Fibroblast of skin of left quadriceps (primary cell): ENCODE measurements at regions not wholly inside any gene's neighbourhood (a gene's known extent, or its start where the extent isn't known, plus 50 kb on each side); places are given as distances from the start of the nearest gene placed in this dataset.

Source experiments
- DNase-seq, 2 experiments: peaks; one replicate each; pipeline ENCODE4 v3.0.0-alpha.2; 2013; ENCODE audit warnings: low read depth in 2 of 2

DNA sequence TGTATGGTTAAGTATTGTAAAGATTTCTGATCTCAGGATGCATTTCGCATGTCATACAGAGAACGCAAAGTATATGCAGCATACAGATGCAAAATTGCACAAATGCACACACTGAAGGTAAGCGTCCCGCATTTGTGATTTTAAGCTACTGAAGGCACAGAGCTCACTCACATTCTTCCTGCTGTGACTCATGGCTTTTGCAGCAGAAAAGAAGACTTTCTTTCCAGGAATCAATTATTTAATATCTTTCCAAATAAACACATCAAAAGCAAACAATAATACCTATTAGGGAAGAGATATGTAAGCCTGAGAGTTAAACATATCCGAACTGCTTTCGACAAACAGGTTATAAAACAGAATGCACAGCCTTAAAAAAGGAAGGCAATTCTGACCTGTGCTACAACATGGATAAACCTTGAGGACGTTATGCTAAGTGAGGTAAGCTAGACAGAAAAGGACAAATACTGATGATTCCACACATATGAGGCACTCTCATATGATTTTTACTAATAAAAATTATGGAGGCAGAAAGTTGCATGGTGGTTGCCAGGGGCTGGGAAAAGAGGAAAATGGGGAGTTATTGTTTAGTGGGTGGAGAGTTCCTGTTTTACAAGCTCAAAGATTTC lies 109.0 kb downstream of the TFAP2A start:
- no peak for DNase-seq

DNA sequence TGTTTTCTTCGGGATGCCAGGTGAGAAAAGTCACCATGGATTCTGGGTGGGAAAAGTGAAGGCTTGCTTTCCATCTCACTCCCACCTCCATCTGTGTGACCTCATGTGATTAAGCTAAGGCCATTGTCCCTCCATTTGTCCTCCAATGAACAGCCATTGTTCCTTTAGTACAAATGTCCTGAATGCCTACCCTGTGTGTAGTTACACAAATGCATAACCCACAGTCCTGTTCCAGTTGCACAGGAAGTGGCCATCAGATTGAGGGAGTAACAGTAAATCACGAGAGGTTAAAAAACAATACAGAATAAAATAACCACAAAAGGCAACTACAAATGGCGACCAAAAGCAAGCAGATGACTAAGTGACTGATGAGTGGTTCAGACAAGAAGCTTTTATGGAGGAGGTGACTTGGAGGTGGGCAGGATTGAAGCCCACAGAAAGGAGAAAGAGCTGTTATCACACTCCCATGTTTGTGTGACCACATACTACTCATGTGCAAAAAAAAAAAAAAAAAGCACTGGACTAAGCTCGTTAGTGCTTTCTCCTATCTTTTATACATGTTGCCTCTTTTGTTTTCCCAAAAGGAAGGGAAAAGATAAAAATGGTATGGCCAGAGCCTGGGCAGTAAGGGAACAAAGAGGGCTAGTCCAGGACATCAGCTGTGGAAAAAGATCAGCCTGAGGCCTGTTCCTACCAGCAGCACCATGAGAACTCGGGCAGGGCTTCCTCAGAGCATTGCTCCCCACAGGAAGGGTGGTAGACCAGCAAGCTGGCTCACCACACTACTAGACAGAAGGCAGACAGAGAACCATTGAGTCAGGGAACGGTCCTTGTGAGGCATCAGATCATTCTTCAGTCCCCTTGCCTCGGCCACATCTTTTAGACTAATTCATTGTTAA lies 111.0 kb downstream of the TFAP2A start:
- DNase-seq = no peak

DNA sequence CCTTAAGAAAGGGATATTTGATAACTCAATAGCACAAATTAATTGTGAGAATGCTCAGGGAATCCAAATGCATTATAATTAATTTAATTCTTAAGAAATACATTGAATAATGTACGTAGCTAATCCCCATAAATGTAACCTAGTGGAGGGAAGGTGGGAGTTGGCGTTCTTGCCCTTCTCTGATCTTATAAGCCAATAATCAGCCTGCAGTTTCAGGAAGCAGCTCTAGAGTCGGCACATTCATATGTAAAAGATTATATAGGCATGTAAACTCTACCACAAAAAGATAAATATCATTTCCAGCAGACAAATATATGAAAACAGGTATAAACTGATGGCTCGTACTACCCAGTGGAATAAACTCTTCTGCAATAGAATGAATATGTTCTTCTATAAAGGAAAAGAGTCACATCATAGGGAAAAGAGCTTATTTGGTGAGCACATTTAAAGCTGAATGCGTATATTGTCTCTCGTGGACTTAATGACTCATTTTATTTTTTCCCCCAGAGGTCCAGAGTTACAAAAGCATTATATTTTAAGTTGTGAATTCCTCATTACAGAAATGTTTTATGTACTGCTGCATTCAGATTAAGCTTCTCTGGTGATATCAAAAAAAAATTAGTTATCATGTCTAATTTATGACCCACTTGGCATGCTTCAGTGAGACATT lies 112.2 kb downstream of the TFAP2A start:
- no peak for DNase-seq

DNA sequence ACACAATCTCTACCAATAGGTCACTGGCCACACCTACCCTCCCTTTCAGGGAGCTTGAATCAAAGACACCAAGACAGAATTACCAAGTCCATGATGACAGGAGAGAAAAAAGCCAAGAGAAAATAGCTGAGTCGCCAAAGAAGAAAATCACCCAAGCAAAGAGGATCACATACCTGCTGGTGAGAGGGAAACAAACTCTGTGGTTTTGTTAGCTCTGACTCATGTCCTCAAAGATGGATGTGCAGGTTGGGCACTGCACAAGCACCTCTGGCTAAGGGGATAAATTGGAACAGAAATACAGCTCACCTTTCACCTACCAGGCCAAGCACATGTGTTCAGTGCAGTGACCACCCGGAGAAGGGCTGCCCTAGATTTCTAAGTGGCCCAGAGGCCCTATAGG lies 114.8 kb downstream of the TFAP2A start:
- DNase-seq = no peak

DNA sequence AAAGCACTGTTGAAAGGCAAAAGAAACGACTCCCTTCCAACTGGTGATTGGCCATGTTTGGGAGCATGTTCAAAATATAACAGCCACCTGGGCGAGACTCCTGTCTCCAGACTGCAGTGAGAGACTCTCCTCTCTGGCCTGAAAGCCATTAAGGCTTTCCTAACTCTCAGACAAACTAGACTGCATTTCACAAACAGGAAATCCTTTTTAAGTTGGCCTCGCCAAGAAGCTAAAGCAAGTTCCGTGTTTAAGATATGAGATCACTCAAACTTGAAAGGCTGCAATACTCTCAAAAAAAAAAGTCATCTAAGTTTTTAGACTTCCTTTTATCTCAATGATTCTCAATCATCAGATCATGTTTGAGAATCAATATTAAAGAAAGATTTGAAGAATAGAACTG lies 117.0 kb downstream of the TFAP2A start:
- no peak for DNase-seq

- no peak for DNase-seq
Measured at GRCh38 chr6:10278746-10279145, 136.1 kb downstream of the TFAP2A start.

- DNase-seq = no peak
Measured at GRCh38 chr6:10276660-10277287, 138.1 kb downstream of the TFAP2A start.

DNA sequence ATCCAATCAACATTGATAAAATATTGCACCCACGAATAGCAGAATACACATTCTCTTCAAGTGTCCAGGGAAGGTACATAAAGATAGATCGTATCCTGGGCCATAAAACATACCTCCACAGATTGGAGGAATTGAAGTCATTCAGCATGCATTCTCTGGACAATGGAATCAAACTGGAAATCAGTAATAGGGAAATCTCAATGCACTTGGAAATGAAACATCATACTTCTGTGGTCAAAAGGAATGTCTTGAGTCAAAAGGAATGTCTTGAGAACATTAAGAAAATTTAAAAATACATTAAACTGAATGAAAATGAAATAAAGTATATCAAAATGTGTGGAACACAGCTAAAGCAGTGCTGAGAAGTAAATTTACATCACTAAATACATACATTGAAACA lies 138.8 kb downstream of the TFAP2A start:
- DNase-seq = no peak

GRCh38 chr6:10272591-10272990 lies 142.3 kb downstream of the TFAP2A start:
- DNase-seq = no peak

- DNase-seq = no peak
Measured at GRCh38 chr6:10271982-10272381, 142.9 kb downstream of the TFAP2A start.

DNA sequence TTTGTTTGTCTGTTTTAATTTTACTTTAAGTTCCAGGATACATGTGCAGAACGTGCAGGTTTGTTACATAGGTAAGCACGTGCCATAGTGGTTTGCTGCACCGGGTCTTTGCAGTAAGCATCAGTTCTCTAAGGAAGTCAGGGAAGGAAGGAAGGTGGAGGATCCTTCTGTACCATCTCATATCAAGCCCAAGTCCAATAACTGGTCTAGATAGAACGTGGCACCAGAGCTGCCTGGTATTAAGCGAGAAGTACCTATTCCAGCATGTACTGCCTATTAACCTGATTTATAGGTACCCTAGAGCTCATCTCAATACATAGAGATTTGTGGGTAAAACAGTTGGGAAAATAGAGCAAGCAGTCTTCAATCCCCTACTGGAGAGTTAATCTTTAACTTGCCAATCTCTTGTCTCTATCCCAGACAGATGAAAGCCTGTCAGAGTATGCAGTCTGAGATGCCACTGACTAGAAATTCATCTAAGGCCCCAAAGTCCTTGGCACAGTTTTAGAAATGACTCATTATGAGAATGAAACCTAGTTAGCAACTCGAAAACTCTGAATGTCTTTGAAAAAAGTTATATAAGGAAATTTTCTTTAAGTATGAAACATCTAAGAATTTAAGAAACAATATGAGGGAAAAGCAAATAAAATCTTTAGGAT lies 144.9 kb downstream of the TFAP2A start:
- no peak for DNase-seq

DNA sequence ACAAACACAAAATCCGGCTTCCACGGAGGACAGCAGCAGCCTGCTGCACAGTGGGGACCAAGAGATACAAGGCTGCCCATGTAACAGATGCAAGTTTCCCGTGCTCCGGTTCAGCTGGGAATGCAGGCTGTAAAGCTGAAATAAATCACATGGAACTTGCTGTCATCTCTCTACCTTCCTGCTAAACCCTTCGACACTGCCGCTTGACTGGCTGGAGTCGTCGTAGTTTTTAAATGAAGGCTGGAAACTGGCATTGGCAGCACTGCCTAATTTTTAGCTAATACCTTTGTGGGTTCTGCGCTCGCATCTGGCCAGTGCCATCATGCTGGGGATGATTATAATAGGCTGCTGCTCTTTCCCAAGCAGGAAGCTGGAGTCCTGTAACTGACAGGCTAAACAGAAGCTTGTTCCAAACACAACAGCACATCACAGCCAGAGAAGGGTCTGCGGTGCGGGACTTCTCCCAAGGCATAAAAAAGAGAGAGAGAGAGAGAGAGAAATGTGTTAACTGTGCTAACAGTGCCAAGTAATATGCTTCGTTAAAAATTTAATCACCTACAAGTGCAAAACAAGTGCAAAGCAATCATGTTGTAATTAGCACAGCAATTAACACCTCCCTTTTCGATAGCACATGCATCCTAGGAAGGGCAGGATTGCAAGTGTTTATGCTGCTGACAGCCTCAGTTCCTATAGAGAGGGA lies 146.1 kb downstream of the TFAP2A start:
- no peak for DNase-seq

- DNase-seq = no peak
Measured at GRCh38 chr6:10268111-10268510, 146.8 kb downstream of the TFAP2A start.

DNA sequence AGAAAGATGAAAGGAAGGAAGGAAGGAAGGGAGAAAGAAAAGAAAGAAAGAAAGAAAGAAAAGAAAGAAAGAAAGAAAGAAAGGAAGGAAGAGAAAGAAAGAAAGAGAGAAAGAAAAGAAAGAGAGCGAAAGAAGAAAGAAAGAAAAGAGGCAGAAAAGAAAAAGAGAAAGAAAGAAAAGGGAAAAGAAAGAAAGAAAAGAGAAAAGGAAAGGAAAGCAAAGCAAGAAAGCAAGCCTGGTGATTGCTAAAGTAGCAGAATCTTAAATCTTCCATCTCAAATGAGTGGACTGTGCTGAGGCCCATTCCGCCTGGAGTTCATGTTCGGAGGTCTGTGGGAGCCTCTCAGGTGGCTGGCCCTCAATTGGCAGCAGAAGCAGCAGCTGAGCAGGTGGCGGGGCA lies 148.4 kb downstream of the TFAP2A start:
- no peak for DNase-seq

DNA sequence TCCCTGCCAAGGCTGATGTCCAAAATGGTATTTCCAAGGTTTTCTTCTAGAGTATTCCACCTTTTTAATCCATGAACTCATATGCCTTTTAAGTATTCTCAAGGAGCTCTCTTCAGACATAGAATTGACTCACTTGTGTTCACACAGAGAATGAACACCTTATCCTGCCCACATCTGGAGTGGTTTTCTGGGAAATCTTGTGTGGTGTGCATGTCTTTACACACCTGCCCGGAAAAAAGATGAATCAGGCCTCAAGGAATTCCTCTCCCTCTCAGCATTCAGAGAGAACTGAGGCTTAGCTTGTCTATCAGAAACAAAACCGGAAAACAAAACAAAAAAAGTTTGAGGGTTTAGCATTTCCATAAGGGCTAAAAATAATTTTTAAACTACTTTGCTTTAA lies 148.8 kb downstream of the TFAP2A start:
- DNase-seq = no peak

- DNase-seq = no peak
Measured at GRCh38 chr6:10262505-10262904, 152.4 kb downstream of the TFAP2A start.

DNA sequence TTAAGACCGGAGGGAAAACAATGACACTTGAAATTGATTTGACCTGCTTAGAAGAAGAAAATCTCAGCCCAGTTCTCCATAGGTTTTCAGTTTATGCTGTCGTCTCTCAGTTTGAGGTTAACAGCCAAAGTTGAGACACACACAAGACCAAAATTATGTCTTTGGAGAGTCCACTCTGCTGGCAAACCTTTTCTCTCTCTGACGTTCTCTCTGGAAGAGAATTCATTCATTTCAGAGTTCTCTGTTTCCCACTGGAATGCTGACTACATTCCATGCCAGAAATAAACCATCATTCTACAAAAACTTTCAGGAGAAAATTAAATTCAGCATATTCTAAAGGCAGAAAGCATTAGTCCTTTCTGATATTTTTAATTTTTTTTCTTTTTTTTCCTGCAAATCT lies 155.2 kb downstream of the TFAP2A start:
- DNase-seq = no peak

DNA sequence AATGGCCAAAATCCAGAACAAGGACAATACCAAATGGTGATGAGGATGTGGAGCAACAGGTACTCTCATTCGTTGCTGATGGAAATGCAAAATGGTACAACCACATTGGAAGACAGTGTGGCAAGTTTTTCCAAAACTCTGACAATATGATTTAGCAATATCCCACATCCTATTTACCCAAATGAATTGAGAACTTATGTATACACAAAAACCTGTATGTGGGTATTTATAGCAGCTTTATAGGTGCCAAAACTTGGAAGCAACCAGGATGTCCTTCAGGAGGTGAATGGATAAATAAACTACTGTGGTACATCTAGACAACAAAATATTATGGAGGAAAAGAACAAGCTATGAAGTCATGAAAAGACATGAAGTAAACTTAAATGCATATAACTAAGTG lies 156.5 kb downstream of the TFAP2A start:
- no peak for DNase-seq

DNA sequence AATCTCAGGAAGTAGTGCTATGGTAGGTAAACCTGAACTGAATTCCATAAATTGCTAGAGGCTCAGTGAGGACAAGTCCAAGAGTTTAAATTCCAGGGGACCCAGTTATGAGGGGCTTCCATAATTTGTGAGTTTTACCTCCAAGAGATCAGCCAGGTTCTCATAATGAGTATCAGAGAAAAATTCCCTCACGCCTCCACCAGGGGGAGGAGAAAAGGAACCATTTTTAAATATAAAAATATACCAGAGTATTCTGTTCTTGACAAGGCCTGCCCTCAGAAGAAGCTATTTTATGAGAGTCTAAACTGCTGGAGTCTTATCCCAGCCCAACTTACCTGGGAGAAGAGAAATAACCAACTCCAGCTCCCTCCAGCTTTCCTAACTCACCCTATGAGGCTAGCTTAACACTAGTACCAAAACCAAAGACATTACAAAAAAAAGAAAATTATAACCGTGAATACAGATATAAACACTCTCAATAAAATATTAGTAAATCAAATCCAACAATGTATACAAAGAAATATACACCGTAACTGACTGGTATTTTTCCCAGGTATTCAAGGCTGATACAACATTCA lies 158.7 kb downstream of the TFAP2A start:
- no peak for DNase-seq

DNA sequence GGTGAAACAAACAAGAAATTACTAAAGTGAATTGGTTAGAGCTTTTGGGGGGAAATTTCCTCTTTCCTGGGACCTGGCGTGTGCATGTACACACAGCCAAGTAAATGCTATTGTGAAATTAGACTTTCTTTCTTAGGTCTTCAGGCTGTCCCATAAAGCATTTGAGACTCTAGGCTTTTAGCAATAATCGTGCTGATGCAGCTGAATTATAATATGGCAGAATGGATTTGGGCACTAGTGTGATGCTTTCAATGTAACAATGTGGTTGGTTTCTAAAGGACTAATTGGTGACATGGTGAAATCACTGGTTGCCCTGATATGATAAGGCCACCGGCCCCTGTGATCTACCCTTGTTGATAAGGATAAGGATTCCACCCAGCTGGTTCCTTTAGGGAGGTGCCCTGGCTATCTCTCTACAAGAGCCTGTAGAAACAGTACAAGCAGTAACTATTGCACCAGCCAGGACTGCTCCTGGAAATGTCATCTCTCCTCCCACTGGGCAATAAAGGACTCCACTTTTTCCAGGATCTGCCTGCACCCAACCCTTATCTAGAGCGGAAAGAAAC lies 164.1 kb downstream of the TFAP2A start:
- DNase-seq = no peak
